GM12878 (cell line): ENCODE measurements at regions not wholly inside any gene's neighbourhood (a gene's known extent, or its start where the extent isn't known, plus 50 kb on each side); places are given as distances from the start of the nearest gene placed in this dataset.

Experiments
- ATAC-seq: fragments of 200-7000 bp; cut with Tn5 transposase; 3 replicates; pipeline ENCODE4 v1.9.1; 2020; ENCODE audit warnings: mild to moderate bottlenecking, moderate library complexity
- BruUV-seq: library from RNA; stranded (reverse); fragments of 400-500 nt; replicated peaks from 2 replicates; lab custom pipeline; 2021; lab: Mats Ljungman, UMichigan
- CTCF ChIA-PET: fragments of 300-600 bp; sonication (Branson Sonifier 250); formaldehyde crosslinking; extraction: SDS; loops from one replicate; lab custom pipeline; 2021; ENCODE audit warnings: inconsistent platforms; lab: Yijun Ruan, JAX
- POLR2A ChIA-PET: fragments of 350-600 bp; formaldehyde crosslinking; extraction: SDS; loops from one replicate; lab custom pipeline; 2021; ENCODE audit warnings: inconsistent platforms; lab: Charles Lee
- RAD21 ChIA-PET: fragments of 300-600 bp; sonication (Branson Sonifier 250); formaldehyde crosslinking; loops from one replicate; lab custom pipeline; 2023; ENCODE audit warnings: antibody characterized with exemption; ENCODE audit not compliant: unreplicated experiment; lab: Charles Lee
- SMC1A ChIA-PET: fragments of 300-600 bp; sonication (Branson Sonifier 250); formaldehyde crosslinking; loops from one replicate; lab custom pipeline; 2023; ENCODE audit not compliant: unreplicated experiment, uncharacterized antibody; lab: Charles Lee
- DNase-seq: peaks from one replicate; pipeline ENCODE4 v3.0.0-alpha.2; 2011; ENCODE audit warnings: low read depth, low spot score
- FAIRE-seq: peaks from 3 replicates; lab custom pipeline; 2011; peaks lifted over from hg19 to GRCh38; lab: Jason Lieb, UNC
- H2AFZ ChIP-seq: 2 replicates; pipeline ENCODE4 v1.6.0; 2011; ENCODE audit warnings: low read depth, low read length, control low read depth; ENCODE audit not compliant: control insufficient read depth
- H3K27ac ChIP-seq: 2 replicates; pipeline ENCODE4 v1.5.1; 2011; ENCODE audit warnings: control low read depth; ENCODE audit not compliant: control insufficient read depth, insufficient read depth
- H3K27me3 ChIP-seq, 2 experiments: replicated peaks in 1 of 2; 2 replicates each; pipeline versions ENCODE4 v1.6.0 to v1.6.1; 2011; ENCODE audit warnings: low read length in 1 of 2; ENCODE audit not compliant: control insufficient read depth in 2 of 2, insufficient read depth in 2 of 2
- H3K36me3 ChIP-seq, 2 experiments: 2 replicates each; pipeline ENCODE4 v1.5.1; 2011; ENCODE audit warnings: low read length in 1 of 2; ENCODE audit not compliant: control insufficient read depth in 2 of 2, insufficient read depth in 2 of 2
- H3K4me1 ChIP-seq: 2 replicates; pipeline ENCODE4 v1.6.1; 2011; ENCODE audit warnings: mild to moderate bottlenecking, low read length, moderate library complexity, mixed read lengths; ENCODE audit not compliant: control insufficient read depth, insufficient read depth
- H3K4me2 ChIP-seq: 2 replicates; pipeline ENCODE4 v1.6.0; 2011; ENCODE audit warnings: control low read depth; ENCODE audit not compliant: control insufficient read depth, insufficient read depth
- H3K4me3 ChIP-seq: fragments of 200-600 bp; sonication (generic); 2 replicates; pipeline ENCODE4 v1.5.1; 2016
- H3K79me2 ChIP-seq: 2 replicates; pipeline ENCODE4 v1.6.0; 2011; ENCODE audit warnings: low read length; ENCODE audit not compliant: control insufficient read depth, insufficient read depth
- H3K9ac ChIP-seq: 2 replicates; pipeline ENCODE4 v1.8.0; 2011; ENCODE audit warnings: low read length, control low read depth, mixed read lengths; ENCODE audit not compliant: control insufficient read depth, insufficient read depth
- H3K9me3 ChIP-seq: replicated peaks from 3 replicates; pipeline ENCODE4 v1.5.1; 2011; ENCODE audit warnings: mild to moderate bottlenecking, low read length; ENCODE audit not compliant: control insufficient read depth, insufficient read depth
- H4K20me1 ChIP-seq: 2 replicates; pipeline ENCODE4 v1.6.0; 2011; ENCODE audit not compliant: control insufficient read depth, insufficient read depth
- BCLAF1 ChIP-seq: fragments of 450-650 bp; IDR thresholded peaks from 2 replicates; pipeline ENCODE4 v1.6.1; 2017; ENCODE audit warnings: antibody characterized with exemption, mild to moderate bottlenecking, moderate library complexity
- CTCF ChIP-seq, 3 experiments: IDR thresholded peaks in 2 of 3; conservative IDR thresholded peaks in 1 of 3; 2 replicates each; pipeline ENCODE4 v1.5.1; 2011; ENCODE audit warnings: low read depth in 3 of 3, low read length in 3 of 3, mild to moderate bottlenecking in 3 of 3, control low read depth in 2 of 3, moderate library complexity in 2 of 3, inconsistent platforms in 1 of 3, mixed read lengths in 1 of 3; ENCODE audit not compliant: control insufficient read depth in 2 of 3, insufficient read depth in 1 of 3; ENCODE audit errors: extremely low read depth in 1 of 3
- E2F4 ChIP-seq: IDR thresholded peaks from 2 replicates; pipeline ENCODE4 v1.6.1; 2012; ENCODE audit warnings: low read depth, low read length, improper control_type of control experiment
- HDGF ChIP-seq: fragments of 450-650 bp; IDR thresholded peaks from 2 replicates; pipeline ENCODE4 v1.6.1; 2016; ENCODE audit warnings: antibody characterized with exemption
- IKZF1 ChIP-seq: fragments of 450-650 bp; conservative IDR thresholded peaks from 2 replicates; pipeline ENCODE4 v1.6.1; 2017; ENCODE audit warnings: antibody characterized with exemption, mild to moderate bottlenecking
- IRF4 ChIP-seq: IDR thresholded peaks from 2 replicates; pipeline ENCODE4 v1.6.1; 2011; ENCODE audit warnings: low read depth, low read length
- KAT2A ChIP-seq: conservative IDR thresholded peaks from 2 replicates; pipeline ENCODE4 v1.6.1; 2011; ENCODE audit warnings: low read depth, low read length; ENCODE audit not compliant: control insufficient read depth
- MTA2 ChIP-seq: fragments of 450-650 bp; IDR thresholded peaks from 2 replicates; pipeline ENCODE4 v1.6.1; 2016; ENCODE audit warnings: low read depth, mild to moderate bottlenecking, moderate library complexity
- RCOR1 ChIP-seq: conservative IDR thresholded peaks from 2 replicates; pipeline ENCODE4 v1.6.1; 2012; ENCODE audit warnings: low read depth, low read length, improper control_type of control experiment
- TCF7 ChIP-seq: IDR thresholded peaks from 2 replicates; pipeline ENCODE4 v1.6.1; 2014; ENCODE audit warnings: antibody characterized with exemption, borderline replicate concordance
- ZNF274 ChIP-seq: IDR thresholded peaks from one replicate; pipeline ENCODE4 v1.8.0; 2011; ENCODE audit not compliant: insufficient read length, insufficient read depth
- in situ Hi-C: fragments of 300-500 bp; cut with MboI; formaldehyde crosslinking; loops from 9 replicates; pipeline ENCODE4 v1.14.3; 2018; ENCODE audit warnings: mixed read lengths
- intact Hi-C: fragments of 100-400 bp; cut with micrococcal nuclease; formaldehyde crosslinking; loops from one replicate; pipeline ENCODE4 v1.14.2; 2022; ENCODE audit not compliant: unreplicated experiment

- no peak overlapping the region for H2AFZ ChIP-seq
- H3K9me3 ChIP-seq = no peaks in the 10 kb centered on the region
- intact Hi-C loops = no loop called here
- H3K27ac ChIP-seq = no peak overlapping the region
- no peak overlapping the region for H3K4me2 ChIP-seq
- in situ Hi-C loops = no loop called here
- H3K36me3 ChIP-seq = no peaks in the 10 kb centered on the region
- no peak overlapping the region for H3K9ac ChIP-seq
- SMC1A ChIA-PET = no interaction called here
- no peaks in the 10 kb centered on the region for H3K4me1 ChIP-seq
- ATAC-seq (no peak), DNase-seq (no peak), FAIRE-seq (no peak)
- no TSS peak for BruUV-seq
- no peaks in the 10 kb centered on the region for H3K79me2 ChIP-seq
- POLR2A ChIA-PET = no interaction called here
- RAD21 ChIA-PET = no interaction called here
- no peak overlapping the region for H3K4me3 ChIP-seq
- no peak for TF ChIP-seq CTCF (IDR thresholded peaks at IDR 0.05 in 2 of 3, conservative IDR thresholded peaks at IDR 0.05 in 1 of 3; ENCODE audit: control insufficient read depth in 2 of 3, extremely low read depth in 1 of 3, insufficient read depth in 1 of 3, low read depth in 3 of 3, low read length in 3 of 3)
- TF ChIP-seq E2F4 = no peak
- no peak for TF ChIP-seq ZNF274
- TF ChIP-seq HDGF = no peak
- TF ChIP-seq IKZF1 = no peak
- TF ChIP-seq IRF4 = no peak
- TF ChIP-seq RCOR1 = no peak
- TF ChIP-seq TCF7 = no peak
- TF ChIP-seq BCLAF1 = no peak
- no peak for TF ChIP-seq MTA2
- no peak for TF ChIP-seq KAT2A
- TF ChIP-seq, all 136 proteins: peak for 0
- no peaks in the 10 kb centered on the region for H3K27me3 ChIP-seq
- CTCF ChIA-PET = no interaction called here
- H4K20me1 ChIP-seq = no peaks in the 10 kb centered on the region
Observed at GRCh38 chr10:105733924-105734323, 1092.8 kb downstream of the SORCS3 start.
